Testis (tissue), 2 donors: ENCODE measurements at regions not wholly inside any gene's neighbourhood (a gene's known extent, or its start where the extent isn't known, plus 50 kb on each side); places are given as distances from the start of the nearest gene placed in this dataset.

ENCODE experiments used
- POLR2A ChIP-seq: fragments of 450-650 bp; IDR thresholded peaks from one replicate; pipeline ENCODE4 v1.6.1; 2017; ENCODE audit warnings: antibody characterized with exemption, mild to moderate bottlenecking, moderate library complexity
- TF ChIP-seq, protein P1 (sequence below), 3 experiments: fragments of 450-650 bp in 2 of 3; fragments of 200-600 bp in 1 of 3; sonication (generic) in 1 of 3; IDR thresholded peaks; one replicate each; pipeline ENCODE4 v1.5.1; 2016 to 2019; ENCODE audit warnings: antibody characterized with exemption in 3 of 3, mild to moderate bottlenecking in 2 of 3, moderate library complexity in 1 of 3

DNA sequence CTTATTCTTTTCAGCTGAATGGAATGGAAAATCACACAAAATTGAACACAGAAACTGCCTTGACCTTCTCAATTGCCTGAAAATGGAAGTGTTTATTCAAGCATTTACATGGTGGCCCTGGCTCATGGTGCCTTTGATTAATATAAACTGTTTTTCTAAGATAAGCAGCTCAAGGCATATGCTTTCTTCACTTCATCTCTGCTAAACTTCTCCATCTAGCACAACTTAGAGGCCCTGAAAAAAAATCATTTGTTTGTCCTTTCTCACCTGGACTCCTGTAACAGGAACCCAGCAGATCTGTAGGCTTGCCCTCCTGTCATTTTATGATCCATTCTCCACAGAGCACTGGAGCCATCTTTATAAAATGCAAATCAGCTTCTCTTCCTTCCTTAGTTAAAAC, 117.5 kb upstream of the KRR1 start:
- TF ChIP-seq POLR2A = no peak
- TF ChIP-seq, protein P1, sequence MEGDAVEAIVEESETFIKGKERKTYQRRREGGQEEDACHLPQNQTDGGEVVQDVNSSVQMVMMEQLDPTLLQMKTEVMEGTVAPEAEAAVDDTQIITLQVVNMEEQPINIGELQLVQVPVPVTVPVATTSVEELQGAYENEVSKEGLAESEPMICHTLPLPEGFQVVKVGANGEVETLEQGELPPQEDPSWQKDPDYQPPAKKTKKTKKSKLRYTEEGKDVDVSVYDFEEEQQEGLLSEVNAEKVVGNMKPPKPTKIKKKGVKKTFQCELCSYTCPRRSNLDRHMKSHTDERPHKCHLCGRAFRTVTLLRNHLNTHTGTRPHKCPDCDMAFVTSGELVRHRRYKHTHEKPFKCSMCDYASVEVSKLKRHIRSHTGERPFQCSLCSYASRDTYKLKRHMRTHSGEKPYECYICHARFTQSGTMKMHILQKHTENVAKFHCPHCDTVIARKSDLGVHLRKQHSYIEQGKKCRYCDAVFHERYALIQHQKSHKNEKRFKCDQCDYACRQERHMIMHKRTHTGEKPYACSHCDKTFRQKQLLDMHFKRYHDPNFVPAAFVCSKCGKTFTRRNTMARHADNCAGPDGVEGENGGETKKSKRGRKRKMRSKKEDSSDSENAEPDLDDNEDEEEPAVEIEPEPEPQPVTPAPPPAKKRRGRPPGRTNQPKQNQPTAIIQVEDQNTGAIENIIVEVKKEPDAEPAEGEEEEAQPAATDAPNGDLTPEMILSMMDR (IDR thresholded peaks at IDR 0.05) = no peak
